ENCODE measurements at regions not wholly inside any gene's neighbourhood (a gene's known extent, or its start where the extent isn't known, plus 50 kb on each side); places are given as distances from the start of the nearest gene placed in this dataset.
"Not testable (repeated sequence)": the region's sequence is repeated elsewhere in the genome, so short reads cannot be mapped to it uniquely, and the experiment has no call there.

DNA sequence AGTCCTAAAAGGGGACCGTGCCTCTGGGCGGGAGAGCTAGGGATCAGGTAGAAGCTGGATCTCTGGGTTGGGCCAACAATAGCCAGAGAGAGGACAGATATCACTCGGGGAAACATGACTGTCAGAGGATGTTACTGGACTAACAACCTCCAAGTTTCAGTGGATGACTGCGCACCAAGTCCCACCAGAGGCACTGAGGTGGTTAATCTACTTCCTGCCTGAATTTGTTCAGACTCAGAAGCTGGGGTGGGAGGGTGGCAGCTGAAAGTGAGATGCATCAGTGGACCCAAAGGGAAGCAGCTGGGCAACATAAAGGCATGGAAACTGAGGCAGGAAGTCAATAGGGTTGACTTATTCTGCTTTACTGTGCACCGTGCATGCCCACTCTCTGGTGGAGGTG is 130.1 kb upstream of the SLC44A1 start:
- peak in 1 of 2 donors; percentile 11 for DNase-seq (ENCODE audit: low read depth in 2 of 2)

DNA sequence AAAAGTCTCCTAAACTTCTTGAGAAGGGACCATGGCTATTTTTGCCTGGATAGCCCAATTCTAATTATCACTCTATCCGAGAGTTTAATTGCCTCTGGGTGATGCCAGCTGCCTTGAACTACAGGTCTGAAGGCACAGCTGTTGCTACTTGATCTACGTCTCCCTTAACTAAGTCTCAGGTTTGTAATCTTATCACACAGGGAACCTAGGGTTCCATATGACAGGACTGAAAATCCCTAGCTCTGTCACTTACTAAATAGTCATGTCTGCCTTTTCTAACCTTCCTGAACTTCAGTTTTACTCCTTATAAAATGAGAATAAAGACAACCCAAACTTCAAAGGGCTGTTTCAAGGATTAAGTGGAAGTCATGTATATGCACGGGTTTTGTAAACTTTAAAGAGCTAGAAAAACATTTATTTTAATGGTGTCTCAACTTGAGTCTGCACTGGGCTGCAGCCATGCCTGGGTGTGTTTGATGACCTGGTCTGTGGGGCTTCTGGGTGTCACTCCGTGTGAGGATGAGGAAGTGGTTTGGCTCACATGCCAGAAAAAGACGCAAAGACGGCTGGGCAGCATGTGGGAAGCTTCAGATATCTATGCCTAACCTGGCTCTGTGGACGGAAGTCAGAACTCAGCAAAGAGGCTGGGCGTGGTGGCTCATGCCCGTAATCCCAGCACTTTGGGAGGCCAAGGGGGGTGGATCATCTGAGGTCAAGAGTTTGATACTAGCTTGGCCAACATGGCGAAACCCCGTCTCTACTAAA is 129.3 kb upstream of the SLC44A1 start:
- no peak for DNase-seq (ENCODE audit: low read depth in 2 of 2)

DNA sequence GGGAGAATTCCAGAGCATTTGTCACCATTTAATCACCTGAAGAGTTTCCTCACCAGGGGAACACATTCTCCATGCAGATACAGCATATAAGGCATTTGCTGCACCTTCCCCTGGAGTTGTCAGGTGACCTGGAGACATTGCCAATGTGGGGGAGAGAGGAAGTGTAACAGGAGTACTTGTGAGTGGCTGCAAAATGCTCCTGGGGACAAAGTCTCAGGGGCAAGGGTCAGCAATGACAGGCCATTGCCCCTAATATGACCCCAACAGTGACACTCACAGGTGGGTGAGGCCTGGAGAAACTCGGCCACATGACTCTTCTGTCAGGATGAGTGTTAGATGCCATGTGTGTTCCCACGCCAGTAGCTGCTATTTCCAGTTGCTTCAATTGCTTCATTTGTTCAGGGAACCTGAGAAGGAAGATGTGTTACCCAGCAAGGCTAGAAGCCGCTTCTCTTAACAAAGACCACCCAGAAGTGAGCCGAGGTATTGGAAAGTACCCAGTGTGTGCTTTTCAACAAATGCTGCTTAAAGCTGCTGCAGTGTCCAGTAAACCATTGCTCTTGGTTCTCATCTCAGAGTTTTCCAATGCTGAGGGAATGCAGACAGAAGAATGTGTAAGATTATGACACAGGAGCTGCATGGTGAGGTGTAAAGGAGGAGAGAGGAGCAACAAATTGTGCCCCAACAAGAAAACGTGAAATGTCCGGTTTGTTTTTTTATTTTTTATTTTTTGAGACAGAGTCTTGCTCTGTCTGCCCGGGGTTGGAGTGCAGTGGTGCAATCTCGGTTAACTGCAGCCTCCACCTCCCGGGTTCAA is 128.2 kb upstream of the SLC44A1 start:
- DNase-seq (ENCODE audit: low read depth in 2 of 2): no peak

DNA sequence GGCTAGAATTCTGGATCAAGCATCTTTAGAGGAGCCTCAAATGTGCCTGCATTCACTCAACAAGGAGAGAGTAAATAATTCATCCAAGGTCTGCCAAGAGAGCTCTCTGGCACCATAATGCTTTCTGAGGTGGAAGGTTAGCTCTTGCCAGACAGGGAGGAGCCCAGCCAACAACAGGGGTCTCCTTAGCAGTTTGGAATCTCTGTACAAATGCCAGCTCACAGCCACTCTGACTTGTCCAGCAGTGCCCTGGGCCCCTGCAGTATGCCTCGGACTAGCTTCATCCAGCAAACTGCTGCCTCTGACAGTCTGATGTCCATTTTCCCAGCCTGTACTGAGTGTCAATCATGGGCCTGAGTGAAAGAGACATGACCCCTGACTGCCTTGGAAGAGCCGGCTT is 127.2 kb upstream of the SLC44A1 start:
- DNase-seq (ENCODE audit: low read depth in 2 of 2): no peak

DNA sequence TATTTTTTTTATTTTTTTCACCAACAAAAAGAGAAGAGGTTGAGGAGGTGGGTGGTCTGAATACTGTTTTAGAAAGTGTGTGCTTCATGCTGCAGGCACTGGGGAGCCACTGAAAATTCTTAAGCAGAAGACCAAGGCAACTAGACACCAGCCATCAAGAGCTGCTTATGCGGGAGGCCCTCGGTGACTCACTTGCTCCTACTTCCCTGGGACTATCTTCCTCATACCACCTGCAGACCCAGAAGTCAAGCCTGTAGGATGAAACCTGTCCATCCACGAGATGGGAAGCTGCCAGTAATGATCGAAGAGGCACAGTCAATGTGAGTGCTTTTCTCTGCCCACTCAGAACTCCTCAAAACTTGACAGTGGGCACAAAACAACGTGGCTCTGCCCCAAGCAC is 125.8 kb upstream of the SLC44A1 start:
- DNase-seq (ENCODE audit: low read depth in 2 of 2): no peak

DNA sequence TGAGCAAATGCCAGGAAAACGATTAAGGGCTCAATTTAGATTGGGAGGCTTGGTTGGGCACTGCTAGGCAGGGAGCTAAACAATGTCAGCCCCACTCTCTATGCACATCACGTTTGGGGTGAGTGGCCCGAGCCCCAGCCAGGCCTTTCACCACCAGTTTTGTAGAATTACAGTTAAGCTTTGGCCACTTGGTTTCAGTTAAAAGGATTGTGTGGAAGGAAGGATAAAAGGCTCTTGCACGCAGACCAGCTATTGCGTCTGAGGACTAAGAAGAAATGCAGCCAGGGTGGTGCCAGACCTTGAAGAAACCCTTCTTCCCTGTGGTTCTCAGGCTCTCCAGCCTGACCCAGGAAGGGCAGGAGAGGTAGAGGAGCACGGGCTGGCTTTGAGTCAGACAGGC is 125.3 kb upstream of the SLC44A1 start:
- DNase-seq (ENCODE audit: low read depth in 2 of 2): no peak

DNA sequence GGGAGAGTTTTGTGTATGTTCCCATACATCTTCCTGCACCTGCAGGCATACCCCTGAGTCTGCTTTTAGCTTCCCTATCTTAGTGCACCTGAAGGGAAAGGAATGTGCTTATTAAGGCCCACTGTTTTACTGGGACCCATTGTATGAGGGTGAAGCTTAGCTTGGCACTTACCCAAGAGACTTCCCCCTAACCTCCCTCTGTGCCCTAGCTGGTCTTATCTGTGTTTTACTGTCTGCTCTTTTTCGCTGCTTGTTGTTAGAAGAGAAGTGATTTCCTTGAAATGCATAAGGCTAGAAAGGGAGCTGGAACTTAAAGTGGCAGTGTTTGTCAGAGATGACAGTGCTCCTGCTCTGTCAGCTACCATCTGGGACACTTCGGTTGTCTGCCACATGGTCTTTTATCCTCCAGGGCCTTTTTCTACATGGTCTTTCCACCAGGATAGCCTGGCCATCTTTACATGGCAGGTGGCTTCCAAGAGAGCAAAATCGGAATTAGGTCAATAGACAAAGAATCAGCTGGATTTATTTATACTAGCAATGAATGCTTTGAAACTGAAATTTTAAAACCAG is 122.5 kb upstream of the SLC44A1 start:
- no peak for DNase-seq (ENCODE audit: low read depth in 2 of 2)

DNA sequence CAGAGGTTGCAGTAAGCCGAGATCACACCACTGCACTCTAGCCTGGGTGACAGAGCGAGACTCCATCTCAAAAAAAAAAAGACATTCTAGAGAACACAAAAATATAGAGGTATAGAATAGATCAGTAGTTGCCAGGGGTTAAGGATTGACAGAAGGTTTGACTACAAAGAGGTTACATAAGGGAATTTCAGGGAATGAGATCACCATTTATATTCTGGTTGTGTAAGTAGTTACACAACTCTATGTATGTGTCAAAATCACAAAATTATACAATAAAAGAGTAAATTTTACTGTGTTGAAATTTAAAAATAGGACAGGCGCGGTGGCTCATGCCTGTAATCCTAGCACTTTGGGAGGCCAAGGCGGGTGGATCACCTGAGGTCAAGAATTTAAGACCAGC is 119.9 kb upstream of the SLC44A1 start:
- DNase-seq (ENCODE audit: low read depth in 2 of 2): not testable (repeated sequence)

DNA sequence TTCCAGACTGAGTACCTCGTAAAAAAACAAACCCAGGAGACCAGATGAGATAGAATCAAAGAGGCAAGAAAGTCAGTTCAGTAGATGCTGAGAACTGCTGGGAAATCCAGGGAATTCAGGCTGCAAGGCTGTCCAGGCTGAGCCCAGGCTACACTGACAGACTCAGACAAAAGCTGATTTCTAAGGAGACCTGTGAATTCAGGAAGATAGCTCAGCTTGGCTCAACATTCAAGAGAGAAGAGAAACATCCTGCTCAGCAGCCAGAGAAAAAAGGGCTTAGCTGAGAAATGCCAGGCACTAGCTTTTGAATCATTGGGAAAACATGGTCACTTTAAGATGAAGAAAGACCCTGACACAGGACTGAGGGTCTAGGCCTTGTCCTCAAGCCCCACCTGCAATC is 118.2 kb upstream of the SLC44A1 start:
- no peak for DNase-seq (ENCODE audit: low read depth in 2 of 2)

DNA sequence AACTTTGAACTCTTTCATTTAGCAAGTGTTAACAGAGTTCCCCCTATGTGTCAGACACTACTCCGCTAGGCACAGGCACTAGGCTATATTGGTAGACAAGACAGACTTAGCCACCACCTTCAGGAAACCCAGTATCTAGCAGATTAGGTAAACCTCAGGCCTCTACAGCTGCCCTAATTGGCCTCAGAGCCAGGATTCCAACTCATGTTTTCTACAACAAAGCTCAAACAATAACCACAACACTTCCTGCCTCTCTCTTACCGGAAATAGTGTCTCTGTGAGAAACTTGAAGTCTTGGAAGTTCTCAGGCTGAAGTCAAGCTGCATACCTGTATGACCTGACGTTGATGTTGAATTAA is 116.6 kb upstream of the SLC44A1 start:
- no peak for DNase-seq (ENCODE audit: low read depth in 2 of 2)

DNA sequence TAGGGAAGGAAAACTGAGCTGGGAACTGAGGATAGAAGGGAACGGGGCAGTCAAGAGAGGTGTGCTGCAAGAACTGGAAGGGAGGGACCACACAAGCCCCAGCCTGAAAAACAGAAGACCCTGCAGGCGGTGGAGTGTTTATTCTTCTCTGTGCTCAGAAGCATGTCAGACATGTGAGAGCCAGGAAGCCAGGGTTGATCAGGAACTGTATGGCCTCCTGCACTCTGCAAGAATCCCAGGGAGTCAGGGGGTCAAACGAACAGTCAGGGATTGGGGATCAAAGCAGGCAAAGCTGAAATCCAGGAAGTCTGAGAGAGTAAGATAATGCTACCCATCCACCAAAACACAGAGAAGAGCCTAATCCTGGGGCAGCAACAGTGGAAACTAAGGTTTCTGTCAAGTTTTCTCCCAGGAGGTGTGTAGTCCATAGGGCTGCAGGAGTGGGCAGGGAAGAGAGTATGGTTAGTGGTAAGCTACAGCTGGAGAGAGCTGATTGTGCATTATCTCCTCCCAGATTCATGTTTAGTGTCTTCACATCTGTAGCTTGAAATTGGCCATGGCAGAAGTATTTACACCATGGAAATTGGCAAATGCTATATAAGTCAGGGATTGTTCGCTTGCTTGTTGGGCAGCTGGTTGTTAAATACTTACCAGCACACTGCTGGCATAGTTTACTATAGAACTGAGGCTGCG is 115.4 kb upstream of the SLC44A1 start:
- DNase-seq (ENCODE audit: low read depth in 2 of 2): no peak

DNA sequence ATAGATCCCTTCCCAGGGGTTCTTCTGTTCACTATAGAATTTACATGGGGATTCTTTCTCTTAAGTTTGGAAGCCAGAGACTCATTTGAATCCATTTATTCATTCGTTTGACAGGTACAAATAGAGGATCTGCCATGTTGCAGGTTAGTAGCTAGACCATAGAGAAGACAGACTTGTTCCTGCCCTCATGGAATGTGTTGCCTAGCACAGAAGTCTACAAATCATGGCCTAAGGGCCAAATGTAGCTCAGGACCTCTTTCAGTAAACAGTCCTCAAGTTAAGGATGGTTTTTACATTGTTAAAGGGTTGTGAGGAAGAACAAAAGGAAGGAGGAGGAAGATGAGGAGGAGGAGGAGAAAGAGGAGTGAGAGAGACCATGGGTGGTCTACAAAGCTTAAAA is 114.7 kb upstream of the SLC44A1 start:
- no peak for DNase-seq (ENCODE audit: low read depth in 2 of 2)

DNA sequence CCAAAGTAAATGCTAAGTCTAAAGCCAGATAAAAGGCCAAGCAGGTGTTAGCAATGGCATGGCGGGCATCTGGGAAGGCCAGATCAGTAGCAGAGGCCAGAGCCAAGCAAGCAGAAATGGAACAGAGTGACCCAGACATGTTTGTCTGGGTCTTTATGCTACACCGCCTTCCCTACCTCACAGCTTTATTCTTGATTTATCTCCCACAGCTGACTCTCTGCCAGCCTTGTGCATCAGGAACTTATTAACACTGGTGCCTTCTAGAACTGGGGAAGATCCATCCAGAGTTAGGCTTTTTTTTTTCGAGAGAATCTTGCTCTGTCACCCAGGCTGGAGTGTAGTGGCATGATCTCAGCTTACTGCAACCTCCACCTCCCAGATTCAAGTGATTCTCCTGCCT is 112.5 kb upstream of the SLC44A1 start:
- DNase-seq (ENCODE audit: low read depth in 2 of 2): no peak

DNA sequence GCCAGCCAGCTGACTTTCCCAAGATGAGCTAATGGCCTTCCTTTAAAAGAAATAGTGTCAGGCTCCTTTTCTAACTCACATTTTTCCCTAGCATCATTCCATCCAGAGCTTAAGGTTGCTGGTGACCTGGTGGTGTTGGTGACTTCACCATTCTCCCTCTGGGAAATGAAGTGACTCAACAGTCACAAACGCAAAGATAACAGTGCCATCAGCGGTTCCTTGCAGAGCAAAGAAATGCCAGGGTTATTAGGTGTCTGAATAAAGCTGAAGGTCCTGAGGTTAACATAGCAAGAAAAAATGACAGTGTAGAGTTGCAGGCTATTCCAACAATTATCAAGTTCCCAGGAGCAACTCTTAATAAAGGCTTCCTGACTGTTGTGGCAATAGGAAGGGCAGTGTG is 111.8 kb upstream of the SLC44A1 start:
- no peak for DNase-seq (ENCODE audit: low read depth in 2 of 2)

DNA sequence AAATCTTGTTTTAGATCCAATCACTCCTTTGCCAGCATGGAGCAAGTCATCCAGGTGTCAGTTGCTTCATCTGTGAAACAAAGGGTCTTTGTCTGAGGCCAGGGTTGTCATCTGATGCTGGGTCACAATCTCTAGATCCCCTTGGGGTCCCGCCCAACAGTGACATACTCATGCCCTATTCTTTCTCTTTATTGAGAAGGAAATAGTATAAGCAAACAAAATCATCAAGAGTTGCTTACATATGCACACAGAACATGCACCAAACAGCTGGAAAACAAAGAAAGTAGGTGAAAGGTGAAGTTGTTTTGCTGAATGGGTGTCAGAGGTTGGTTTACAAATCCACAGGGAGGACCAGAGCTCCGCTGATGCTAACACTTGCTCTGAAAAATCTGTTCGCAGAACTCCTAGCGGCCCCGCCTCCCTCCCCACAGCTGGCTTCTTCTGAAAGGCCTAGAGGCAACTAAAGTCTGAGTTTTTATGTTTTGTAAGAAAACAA is 106.1 kb upstream of the SLC44A1 start:
- DNase-seq (ENCODE audit: low read depth in 2 of 2): no peak

DNA sequence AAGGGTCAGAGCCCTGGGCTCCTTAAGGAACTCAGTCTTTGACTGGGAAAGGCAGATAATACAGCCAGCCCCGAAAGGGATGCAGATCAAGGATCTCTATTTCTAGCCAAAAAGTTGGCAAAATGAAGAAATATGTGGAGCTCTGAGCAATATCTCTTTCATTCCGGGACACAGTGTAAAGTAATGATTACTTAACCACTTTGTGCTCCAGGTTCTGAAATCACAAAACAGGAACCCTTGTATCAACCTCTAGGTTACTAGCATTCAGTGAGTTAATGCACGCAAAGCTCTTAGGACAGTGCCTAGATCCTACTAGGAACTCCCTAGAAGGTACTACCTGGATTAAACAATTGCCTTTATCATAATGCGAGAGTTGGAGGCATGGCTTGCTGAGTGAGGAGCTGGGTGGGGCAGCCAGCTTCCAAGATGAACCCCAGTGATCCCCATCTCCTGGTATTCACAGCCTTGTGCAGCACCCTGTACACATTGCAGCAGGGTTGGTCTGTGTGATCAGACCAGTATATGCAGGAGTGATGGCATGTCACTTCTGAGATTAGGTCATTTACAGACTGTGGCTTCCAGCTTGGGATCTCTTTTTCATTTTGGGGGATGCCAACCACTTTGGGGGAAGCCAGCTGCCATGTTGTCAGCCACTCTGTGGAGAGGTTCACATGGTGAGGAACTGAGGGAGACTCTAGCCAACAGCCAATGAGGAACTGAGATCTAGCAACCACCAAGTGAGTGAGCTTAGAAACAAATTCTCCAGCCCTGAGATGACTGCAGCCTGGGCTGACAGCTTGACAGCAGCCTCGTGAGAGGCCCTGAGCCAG is 103.1 kb upstream of the SLC44A1 start:
- DNase-seq (ENCODE audit: low read depth in 2 of 2): no peak

DNA sequence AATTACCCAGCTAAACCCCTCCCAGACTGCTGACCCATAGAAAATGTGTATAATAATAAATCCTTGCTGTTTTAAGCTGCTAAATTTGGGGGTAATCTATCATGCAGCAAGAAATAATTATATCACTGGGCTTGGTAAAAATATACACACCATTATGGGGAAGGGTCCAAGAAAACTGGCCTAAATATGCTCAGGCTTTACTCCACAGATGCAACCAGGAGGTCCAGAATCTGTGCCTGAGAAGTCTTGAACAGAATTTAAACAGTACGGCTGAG is 102.5 kb upstream of the SLC44A1 start:
- no peak for DNase-seq (ENCODE audit: low read depth in 2 of 2)

DNA sequence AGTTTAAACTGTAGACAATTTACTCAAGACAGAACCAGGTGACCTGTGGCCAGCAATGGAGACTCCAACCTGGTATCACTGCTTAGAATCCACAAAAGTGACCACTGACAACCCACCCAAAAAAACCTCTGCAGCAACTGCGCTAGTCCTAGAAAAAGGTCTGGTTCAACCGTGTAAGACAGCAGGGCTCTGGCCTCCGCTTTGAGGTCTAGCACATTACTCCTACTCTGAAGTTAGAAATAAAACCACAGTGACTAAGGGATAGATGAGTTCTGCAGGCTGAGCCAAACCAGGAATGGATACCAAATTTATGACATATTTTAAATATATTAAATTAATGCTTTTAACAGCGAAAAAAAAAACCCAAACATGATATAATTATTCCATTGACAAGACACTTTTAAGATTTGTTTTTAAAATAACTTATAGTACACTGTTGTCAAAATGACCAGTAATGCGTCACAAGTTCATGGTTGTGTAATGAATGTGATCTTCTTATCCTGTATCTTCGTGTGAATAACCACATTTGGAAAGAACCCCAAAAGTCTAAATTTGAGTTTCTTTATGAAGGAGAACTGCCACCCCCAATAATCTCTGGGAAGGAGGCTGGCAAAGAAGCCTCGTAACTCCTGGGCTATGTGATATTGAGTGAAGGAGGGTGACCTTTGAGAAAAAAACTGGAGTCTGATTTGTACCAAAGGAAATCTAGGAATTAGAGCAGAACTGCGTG is 101.9 kb upstream of the SLC44A1 start:
- DNase-seq (ENCODE audit: low read depth in 2 of 2): no peak

DNA sequence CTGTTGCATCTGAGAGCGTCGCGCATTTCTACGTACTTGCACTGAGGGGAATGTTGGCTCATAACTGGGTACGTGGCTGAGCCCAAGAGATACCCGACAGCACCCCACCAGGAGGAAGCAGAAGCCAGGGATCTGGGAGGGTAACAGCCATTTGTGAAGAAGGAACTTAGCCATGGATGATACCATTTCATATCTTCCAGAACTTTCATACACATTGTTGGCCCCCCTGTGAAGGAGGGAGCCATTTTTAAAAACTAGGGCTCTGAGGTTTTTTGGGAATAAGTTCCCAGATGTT is 101.4 kb upstream of the SLC44A1 start:
- DNase-seq (ENCODE audit: low read depth in 2 of 2): no peak

DNA sequence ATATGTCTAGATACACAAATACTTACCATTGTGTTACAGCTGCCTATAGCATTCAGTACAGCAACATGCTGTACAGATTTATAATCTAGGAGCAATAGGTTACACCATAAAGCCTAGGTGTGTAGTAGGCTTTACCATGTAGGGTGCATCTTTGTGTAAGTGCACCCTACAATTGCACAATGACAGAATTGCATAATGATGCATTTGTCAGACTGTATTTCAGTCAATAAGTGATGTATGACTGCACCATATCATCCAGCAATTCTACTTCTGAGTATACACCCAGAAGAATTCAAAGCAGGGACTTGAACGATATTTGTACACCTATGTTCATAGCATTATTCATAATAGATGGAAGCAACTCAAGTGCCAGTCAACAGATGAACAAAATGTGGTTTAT is 100.4 kb upstream of the SLC44A1 start:
- no peak for DNase-seq (ENCODE audit: low read depth in 2 of 2)

DNA sequence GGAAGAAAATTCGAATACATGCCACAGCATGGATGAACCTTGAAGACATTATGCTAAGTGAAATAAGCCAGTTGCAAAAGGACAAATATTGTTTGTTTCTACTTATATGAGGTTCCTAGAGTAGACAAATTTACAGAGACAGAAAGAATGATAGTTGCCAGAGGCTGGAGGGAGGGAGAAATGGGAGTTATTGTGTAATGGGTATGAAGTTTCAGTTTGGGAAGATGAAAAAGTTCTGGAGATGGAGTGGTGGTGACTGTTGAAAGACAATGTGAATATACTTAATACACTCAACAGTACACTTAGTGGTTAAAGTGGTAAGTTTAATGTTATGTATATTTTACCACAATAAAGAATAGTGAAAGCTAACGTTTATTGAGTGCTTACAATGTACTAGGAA is 99.6 kb upstream of the SLC44A1 start:
- DNase-seq (ENCODE audit: low read depth in 2 of 2): no peak

Data from stimulated activated CD4-positive, alpha-beta T cell treated with anti-CD3 and anti-CD28 coated beads, Interleukin-15, amount 100 ng/mL, for 48 hours (primary cell).